ENCODE measurements at regions not wholly inside any gene's neighbourhood (a gene's known extent, or its start where the extent isn't known, plus 50 kb on each side); places are given as distances from the start of the nearest gene placed in this dataset.

DNA sequence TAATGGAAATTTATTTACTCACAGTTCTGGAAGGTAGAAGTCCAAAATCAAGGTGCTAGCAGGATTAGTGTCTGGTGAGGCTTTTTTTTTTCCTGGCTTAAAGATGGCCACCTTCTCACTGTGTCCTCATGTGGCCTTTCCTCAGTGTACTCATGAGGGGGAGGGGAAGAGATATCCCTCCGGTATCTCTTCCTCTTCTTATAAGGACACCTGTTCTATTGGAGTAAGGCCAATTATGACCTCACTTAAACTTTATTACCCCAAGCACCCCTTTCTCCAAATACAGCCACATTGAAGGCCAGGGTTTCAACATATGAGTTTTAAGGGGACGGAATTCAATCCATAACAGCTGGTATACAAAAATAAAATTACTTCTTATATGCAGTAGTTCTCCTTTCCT lies 203.7 kb upstream of the C1orf87 start:
- Histone ChIP-seq H3K27ac (no peak overlapping the region), H3K36me3 (no peaks in the 10 kb centered on the region), H3K9me3 (no peaks in the 10 kb centered on the region), H3K4me1 (no peaks in the 10 kb centered on the region), H3K4me3 (no peak overlapping the region), H3K27me3 (no peaks in the 10 kb centered on the region)
- intact Hi-C loops (cut with DNase I; ENCODE audit: low total_unique reads): no loop called here
- no peak for DNase-seq (ENCODE audit: low spot score in 2 of 2)
- no peak for TF ChIP-seq POLR2AphosphoS5 (IDR thresholded peaks at IDR 0.05)
- no peak for TF ChIP-seq CTCF (IDR thresholded peaks at IDR 0.05)
- no peak for TF ChIP-seq POLR2A (IDR thresholded peaks at IDR 0.05)

DNA sequence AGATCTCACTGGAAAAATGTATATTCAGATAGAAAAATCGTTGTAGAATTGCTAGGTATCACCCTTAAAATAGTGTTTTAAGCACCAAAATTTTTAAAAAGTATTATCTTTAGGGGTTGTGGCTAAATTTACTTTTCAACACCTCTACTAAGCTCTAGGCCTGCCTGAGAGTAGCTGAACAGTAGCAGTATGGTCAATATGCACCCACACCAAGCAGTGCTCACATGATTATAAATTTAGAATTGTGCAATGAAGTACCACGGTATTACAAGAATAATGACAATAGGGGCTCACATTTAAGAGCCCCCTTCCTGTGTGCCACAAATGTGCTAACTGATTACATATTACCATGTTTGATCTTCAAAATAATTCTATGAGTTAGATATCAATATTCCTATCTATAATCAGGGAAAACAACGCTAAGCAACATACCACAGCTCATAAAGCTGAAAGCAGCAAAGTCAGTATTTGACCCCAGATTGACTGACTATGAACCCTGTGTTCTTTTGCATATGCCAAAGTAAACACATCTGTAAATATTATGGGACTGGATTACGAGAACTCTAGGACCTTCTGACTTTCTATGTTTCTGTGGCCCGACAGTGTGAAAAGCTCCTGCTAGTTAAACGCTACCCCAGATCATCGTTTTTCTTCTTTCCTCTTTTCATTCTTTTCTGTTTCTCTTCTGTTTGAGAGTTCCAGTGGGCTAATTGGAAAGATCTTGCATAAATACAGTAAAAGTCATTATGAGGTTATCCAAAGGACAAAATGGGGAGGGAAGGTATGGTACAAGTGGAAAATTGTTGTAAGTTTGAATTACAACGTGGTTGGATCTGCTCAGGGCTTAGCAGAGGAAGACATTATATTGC lies 201.1 kb upstream of the C1orf87 start:
- no peak overlapping the region for H3K27ac ChIP-seq
- TF ChIP-seq CTCF (IDR thresholded peaks at IDR 0.05) (no peak), POLR2A (IDR thresholded peaks at IDR 0.05) (no peak), POLR2AphosphoS5 (IDR thresholded peaks at IDR 0.05) (no peak)
- H3K4me3 ChIP-seq: no peak overlapping the region
- no peaks in the 10 kb centered on the region for H3K9me3 ChIP-seq
- no peak for DNase-seq (ENCODE audit: low spot score in 2 of 2)
- H3K36me3 ChIP-seq: no peaks in the 10 kb centered on the region
- intact Hi-C loops (cut with DNase I; ENCODE audit: low total_unique reads): no loop called here
- no peaks in the 10 kb centered on the region for H3K27me3 ChIP-seq
- H3K4me1 ChIP-seq: no peaks in the 10 kb centered on the region

GRCh38 chr1:60273185-60273584 lies 199.6 kb upstream of the C1orf87 start:
- no peaks in the 10 kb centered on the region for H3K4me1 ChIP-seq
- no peak for TF ChIP-seq POLR2AphosphoS5 (IDR thresholded peaks at IDR 0.05)
- no peak for TF ChIP-seq POLR2A (IDR thresholded peaks at IDR 0.05)
- no peak for DNase-seq (ENCODE audit: low spot score in 2 of 2)
- no peaks in the 10 kb centered on the region for H3K27me3 ChIP-seq
- H3K9me3 ChIP-seq: no peaks in the 10 kb centered on the region
- no peak overlapping the region for H3K4me3 ChIP-seq
- no peaks in the 10 kb centered on the region for H3K36me3 ChIP-seq
- H3K27ac ChIP-seq: no peak overlapping the region
- intact Hi-C loops (cut with DNase I; ENCODE audit: low total_unique reads): no loop called here

- TF ChIP-seq POLR2A (IDR thresholded peaks at IDR 0.05) (no peak), CTCF (IDR thresholded peaks at IDR 0.05) (no peak), POLR2AphosphoS5 (IDR thresholded peaks at IDR 0.05) (no peak)
- H3K36me3 ChIP-seq: no peaks in the 10 kb centered on the region
- intact Hi-C loops (cut with DNase I; ENCODE audit: low total_unique reads): no loop called here
- H3K27me3 ChIP-seq: no peaks in the 10 kb centered on the region
- no peaks in the 10 kb centered on the region for H3K9me3 ChIP-seq
- no peaks in the 10 kb centered on the region for H3K4me1 ChIP-seq
- H3K27ac ChIP-seq: no peak overlapping the region
- no peak for DNase-seq (ENCODE audit: low spot score in 2 of 2)
- no peak overlapping the region for H3K4me3 ChIP-seq
Observed at GRCh38 chr1:60271041-60271440, 197.5 kb upstream of the C1orf87 start.

- H3K27ac ChIP-seq: no peak overlapping the region
- H3K9me3 ChIP-seq: no peaks in the 10 kb centered on the region
- intact Hi-C loops (cut with DNase I; ENCODE audit: low total_unique reads): no loop called here
- no peaks in the 10 kb centered on the region for H3K27me3 ChIP-seq
- TF ChIP-seq CTCF (IDR thresholded peaks at IDR 0.05) (no peak), POLR2A (IDR thresholded peaks at IDR 0.05) (no peak), POLR2AphosphoS5 (IDR thresholded peaks at IDR 0.05) (no peak)
- H3K36me3 ChIP-seq: no peaks in the 10 kb centered on the region
- no peak for DNase-seq (ENCODE audit: low spot score in 2 of 2)
- H3K4me1 ChIP-seq: no peaks in the 10 kb centered on the region
- H3K4me3 ChIP-seq: no peak overlapping the region
Observed at GRCh38 chr1:60268451-60268850, 194.9 kb upstream of the C1orf87 start.

Measured in breast epithelium (tissue), 4 donors.